Stimulated activated CD4-positive, alpha-beta T cell treated with anti-CD3 and anti-CD28 coated beads, Interleukin-1b, Interleukin-23, amount 100 ng/mL, for 48 hours (primary cell): ENCODE measurements at regions not wholly inside any gene's neighbourhood (a gene's known extent, or its start where the extent isn't known, plus 50 kb on each side); places are given as distances from the start of the nearest gene placed in this dataset.
"Not testable (repeated sequence)": the region's sequence is repeated elsewhere in the genome, so short reads cannot be mapped to it uniquely, and the experiment has no call there.

Experiments
- DNase-seq: peaks from one replicate; pipeline ENCODE4 v3.0.0-alpha.2; 2020

GRCh38 chr22:48825802-48826520 lies 1001.7 kb downstream of the BRD1 start:
- no peak for DNase-seq

GRCh38 chr22:48824712-48825651 lies 1002.7 kb downstream of the BRD1 start:
- DNase-seq = no peak

- no peak for DNase-seq
Measured at GRCh38 chr22:48823941-48824340, 1003.7 kb downstream of the BRD1 start.

GRCh38 chr22:48822278-48823233 lies 1005.1 kb downstream of the BRD1 start:
- DNase-seq = no peak

- DNase-seq = no peak
Measured at GRCh38 chr22:48821727-48822126, 1005.9 kb downstream of the BRD1 start.

GRCh38 chr22:48821346-48821690 lies 1006.4 kb downstream of the BRD1 start:
- no peak for DNase-seq

GRCh38 chr22:48820481-48821345 lies 1007.0 kb downstream of the BRD1 start:
- no peak for DNase-seq

- no peak for DNase-seq
Measured at GRCh38 chr22:48819961-48820360, 1007.7 kb downstream of the BRD1 start.

- DNase-seq = no peak
Measured at GRCh38 chr22:48819232-48819631, 1008.4 kb downstream of the BRD1 start.

GRCh38 chr22:48817491-48817890 lies 1010.2 kb downstream of the BRD1 start:
- not testable (repeated sequence) for DNase-seq

- DNase-seq = no peak
Measured at GRCh38 chr22:48811885-48812284, 1015.8 kb downstream of the BRD1 start.

- no peak for DNase-seq
Measured at GRCh38 chr22:48808038-48808960, 1019.4 kb downstream of the BRD1 start.

GRCh38 chr22:48807155-48807554 lies 1020.5 kb downstream of the BRD1 start:
- no peak for DNase-seq

- no peak for DNase-seq
Measured at GRCh38 chr22:48806227-48806781, 1021.4 kb downstream of the BRD1 start.

GRCh38 chr22:48805516-48805915 lies 1022.2 kb downstream of the BRD1 start:
- no peak for DNase-seq

GRCh38 chr22:48804811-48805301 lies 1022.8 kb downstream of the BRD1 start:
- DNase-seq = no peak

GRCh38 chr22:48803948-48804810 lies 1023.5 kb downstream of the BRD1 start:
- no peak for DNase-seq

GRCh38 chr22:48803171-48803947 lies 1024.3 kb downstream of the BRD1 start:
- DNase-seq = no peak
